Astrocyte of the spinal cord (primary cell): ENCODE measurements at regions not wholly inside any gene's neighbourhood (a gene's known extent, or its start where the extent isn't known, plus 50 kb on each side); places are given as distances from the start of the nearest gene placed in this dataset.

Experiments
- DNase-seq: peaks from one replicate; pipeline ENCODE4 v3.0.0; 2011; ENCODE audit warnings: low read depth, low spot score
- H3K4me3 ChIP-seq: 2 replicates; pipeline ENCODE4 v1.5.1; 2011; ENCODE audit warnings: low read depth, mild to moderate bottlenecking, low read length, moderate library complexity
- CTCF ChIP-seq: IDR thresholded peaks from 2 replicates; pipeline ENCODE4 v1.5.1; 2012; ENCODE audit warnings: low read depth, mild to moderate bottlenecking, low read length, inconsistent platforms
- in situ Hi-C: cut with HindIII; loops from 2 replicates; pipeline ENCODE4 v1.10.0; 2017; ENCODE audit warnings: low sequenced_read_pairs

- DNase-seq = peak; percentile 27
- H3K4me3 ChIP-seq = no peak overlapping the region
- no peak for TF ChIP-seq CTCF
- in situ Hi-C loops = no loop called here
Measured at GRCh38 chr9:115396071-115396529, 278.1 kb upstream of the TNC start.

- in situ Hi-C loops = no loop called here
- H3K4me3 ChIP-seq = no peak overlapping the region
- TF ChIP-seq CTCF = no peak
- no peak for DNase-seq
Measured at GRCh38 chr9:115397591-115398312, 279.8 kb upstream of the TNC start.

GRCh38 chr9:115398313-115398650 lies 280.3 kb upstream of the TNC start:
- TF ChIP-seq CTCF = no peak
- no peak overlapping the region for H3K4me3 ChIP-seq
- in situ Hi-C loops = no loop called here
- no peak for DNase-seq

GRCh38 chr9:115398996-115399395 lies 281.0 kb upstream of the TNC start:
- no peak for DNase-seq
- in situ Hi-C loops = no loop called here
- H3K4me3 ChIP-seq = no peak overlapping the region
- no peak for TF ChIP-seq CTCF

- in situ Hi-C loops = no loop called here
- peak; percentile 82 for DNase-seq
- H3K4me3 ChIP-seq = no peak overlapping the region
- TF ChIP-seq CTCF = no peak
Measured at GRCh38 chr9:115400796-115401195, 282.8 kb upstream of the TNC start.

GRCh38 chr9:115401756-115402327 lies 283.9 kb upstream of the TNC start:
- TF ChIP-seq CTCF = no peak
- no peak for DNase-seq
- in situ Hi-C loops = no loop called here
- no peak overlapping the region for H3K4me3 ChIP-seq

- TF ChIP-seq CTCF = no peak
- in situ Hi-C loops = no loop called here
- no peak for DNase-seq
- H3K4me3 ChIP-seq = no peak overlapping the region
Measured at GRCh38 chr9:115403753-115404152, 285.8 kb upstream of the TNC start.
